Cardiac septum (tissue), 1 donor: ENCODE measurements at regions not wholly inside any gene's neighbourhood (a gene's known extent, or its start where the extent isn't known, plus 50 kb on each side); places are given as distances from the start of the nearest gene placed in this dataset.

ENCODE experiments used
- DNase-seq: peaks from one replicate; pipeline ENCODE4 v3.0.0-alpha.2; 2020; ENCODE audit warnings: low spot score
- intact Hi-C: fragments of 100-400 bp; cut with DNase I; formaldehyde crosslinking; loops from one replicate; pipeline ENCODE4 v1.14.0; 2022
- donor health status: DM: no; HTN: no; CAD: no.

DNA sequence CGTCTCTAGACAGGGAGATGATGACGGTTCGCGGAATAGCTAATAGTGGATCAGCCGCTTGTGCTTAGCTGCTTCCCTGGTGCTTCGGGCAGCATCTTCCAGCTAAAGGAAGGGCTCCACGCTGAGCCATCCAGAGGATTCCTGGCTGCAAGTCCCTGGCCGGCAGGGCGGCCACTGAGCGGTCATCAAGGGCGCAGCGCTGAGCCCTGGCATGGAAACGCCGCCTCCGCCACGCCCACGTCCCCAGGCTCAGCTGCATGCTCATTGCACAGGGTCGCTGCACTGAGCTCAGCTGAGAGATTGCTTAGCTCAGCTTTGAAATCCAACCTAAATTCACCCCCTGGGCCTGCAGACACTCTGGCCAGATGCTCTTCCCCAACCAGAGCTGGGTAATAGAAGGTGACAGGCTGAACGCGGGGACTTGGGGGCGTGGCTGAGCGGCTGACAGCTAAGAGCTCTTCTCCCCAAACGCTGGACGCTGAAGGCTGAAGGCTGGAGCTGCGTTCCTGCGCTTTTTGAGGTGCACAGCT, 118.2 kb upstream of the KIT start:
- no peak for DNase-seq
- intact Hi-C loops, result loop anchor here (10.0 kb wide), 1 partner anchor 415 kb away; no protein-coding TSS in a partner anchor

DNA sequence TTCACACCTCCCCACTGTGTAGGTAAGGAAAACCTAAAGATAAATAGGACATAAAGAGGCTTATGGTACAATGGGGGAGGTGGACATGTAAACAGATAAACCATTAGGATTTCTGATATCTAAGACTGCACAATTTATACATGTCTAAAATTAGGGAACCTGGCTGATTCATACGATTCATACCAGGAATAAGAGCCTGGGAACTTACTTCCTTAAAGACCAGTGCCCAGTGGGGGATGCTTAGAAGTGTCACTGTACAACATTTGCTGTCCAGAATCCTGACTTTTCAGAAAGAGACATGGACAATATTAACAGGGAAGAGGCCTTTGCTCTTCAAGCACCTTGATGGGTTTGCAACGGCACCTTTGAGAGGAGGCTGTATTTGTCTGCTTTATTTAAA, 116.8 kb upstream of the KIT start:
- no peak for DNase-seq

DNA sequence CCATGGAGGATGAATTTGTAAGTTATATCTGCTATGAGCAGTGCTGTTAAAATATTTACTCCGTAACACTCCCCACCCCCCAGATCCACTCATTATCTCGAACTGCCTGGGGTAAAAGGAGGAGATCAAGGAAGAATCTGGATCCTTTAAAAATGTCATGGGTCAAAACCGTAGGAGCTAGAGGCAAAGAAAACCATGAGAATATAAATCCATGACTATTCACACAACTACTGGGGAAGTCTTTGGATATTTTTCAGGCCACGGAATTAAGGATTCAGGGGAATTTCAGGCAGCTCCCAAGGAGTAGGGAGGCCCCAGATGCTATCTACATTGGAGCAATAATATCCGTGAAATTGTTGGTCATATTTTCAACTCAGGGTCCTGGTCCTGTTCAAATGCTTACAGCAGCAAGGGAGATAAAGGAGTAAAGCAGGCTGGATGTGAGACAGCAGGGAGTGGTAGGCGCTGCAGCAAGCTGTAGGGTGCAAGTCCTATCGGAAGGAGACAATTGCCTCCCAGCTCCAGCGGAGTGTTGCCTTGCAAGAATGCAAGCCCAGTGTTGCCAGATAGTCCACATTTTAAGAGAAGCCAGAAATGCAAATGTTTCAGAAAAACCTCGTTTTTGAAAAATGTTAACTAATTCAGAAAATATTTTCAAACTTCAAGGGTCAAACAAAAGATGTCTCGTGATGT, 116.2 kb upstream of the KIT start:
- intact Hi-C loops, result loop anchor here (10.0 kb wide), 1 partner anchor 413 kb away; no protein-coding TSS in a partner anchor
- no peak for DNase-seq

More for the DNA sequence above, 116.8 kb upstream of the KIT start:
- intact Hi-C loops, result loop anchor here (10.0 kb wide), 1 partner anchor 414 kb away; no protein-coding TSS in a partner anchor

DNA sequence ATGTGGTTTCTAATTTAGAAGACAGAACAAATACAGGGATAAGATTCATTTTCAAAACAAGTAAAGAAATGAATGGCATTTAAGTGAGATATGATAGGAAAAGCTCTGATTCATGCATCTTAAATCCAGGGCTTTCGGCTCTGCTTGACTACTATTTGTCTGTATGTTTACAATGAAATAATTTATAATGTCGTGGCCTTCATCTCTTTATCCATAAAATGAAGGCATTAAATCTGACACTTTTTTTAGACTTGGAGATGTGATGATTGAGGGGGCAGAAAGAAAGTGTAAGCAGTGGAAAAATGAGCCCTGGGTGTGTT, 115.7 kb upstream of the KIT start:
- DNase-seq, result no peak
- intact Hi-C loops, result loop anchor here (10.0 kb wide), 1 partner anchor 413 kb away; no protein-coding TSS in a partner anchor

DNA sequence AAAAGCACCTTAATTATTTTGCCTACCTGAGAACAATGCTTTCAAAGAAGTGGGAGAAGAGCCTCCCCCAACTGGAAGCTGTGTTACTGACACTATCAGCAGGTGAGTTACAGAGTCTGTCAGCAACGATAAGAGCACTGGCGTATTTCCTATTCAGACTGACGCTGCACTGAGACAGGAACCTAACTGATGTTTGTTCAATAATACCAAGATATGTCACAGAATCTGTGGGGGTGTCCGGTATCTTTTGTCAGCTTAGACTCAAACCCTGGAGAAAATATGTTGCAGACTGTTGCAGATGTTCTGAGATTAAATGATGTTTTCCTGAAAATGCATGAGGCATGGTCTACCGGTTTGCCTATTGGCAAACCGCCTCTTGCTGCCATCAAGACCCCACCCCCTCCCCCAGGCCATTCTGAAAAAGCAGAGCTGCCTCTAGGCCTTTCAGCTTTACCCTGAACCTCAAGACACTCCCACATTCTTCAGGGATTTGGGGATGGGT, 115.2 kb upstream of the KIT start:
- intact Hi-C loops, result loop anchor here (10.0 kb wide), 1 partner anchor 412 kb away; no protein-coding TSS in a partner anchor
- no peak for DNase-seq

DNA sequence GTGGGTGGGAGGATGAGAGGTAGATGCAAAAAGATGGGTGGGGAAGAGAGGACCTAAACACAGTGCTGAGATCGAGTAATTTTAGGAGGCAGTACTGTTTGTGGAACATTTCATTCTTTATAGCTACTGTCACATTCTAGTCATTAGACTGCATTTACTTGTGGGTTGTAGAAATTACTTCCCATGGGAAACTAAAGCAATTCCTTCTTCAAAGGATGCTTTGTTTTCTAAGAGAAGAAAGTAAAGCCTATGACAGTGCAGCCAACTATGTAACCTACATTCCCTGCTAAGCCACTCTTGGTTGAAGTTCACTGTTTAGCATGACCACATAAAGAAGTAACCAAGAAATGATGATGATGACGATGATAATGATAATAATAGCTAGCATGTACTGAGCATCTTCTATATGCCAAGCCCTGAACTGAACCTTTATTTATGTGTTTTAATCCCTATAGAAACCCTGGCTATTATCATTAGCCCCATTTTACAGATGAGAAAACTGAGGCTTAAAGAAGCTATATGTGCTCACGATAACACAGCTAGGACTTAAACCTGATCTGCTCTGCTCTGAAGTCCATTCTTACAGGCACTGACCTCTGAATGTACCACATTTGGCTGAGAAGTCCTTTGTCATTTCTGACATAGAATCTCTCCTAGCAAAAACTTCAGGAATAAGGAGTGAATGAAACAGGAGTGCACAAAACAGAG, 114.5 kb upstream of the KIT start:
- intact Hi-C loops, result loop anchor here (10.0 kb wide), 1 partner anchor 412 kb away; no protein-coding TSS in a partner anchor
- no peak for DNase-seq

DNA sequence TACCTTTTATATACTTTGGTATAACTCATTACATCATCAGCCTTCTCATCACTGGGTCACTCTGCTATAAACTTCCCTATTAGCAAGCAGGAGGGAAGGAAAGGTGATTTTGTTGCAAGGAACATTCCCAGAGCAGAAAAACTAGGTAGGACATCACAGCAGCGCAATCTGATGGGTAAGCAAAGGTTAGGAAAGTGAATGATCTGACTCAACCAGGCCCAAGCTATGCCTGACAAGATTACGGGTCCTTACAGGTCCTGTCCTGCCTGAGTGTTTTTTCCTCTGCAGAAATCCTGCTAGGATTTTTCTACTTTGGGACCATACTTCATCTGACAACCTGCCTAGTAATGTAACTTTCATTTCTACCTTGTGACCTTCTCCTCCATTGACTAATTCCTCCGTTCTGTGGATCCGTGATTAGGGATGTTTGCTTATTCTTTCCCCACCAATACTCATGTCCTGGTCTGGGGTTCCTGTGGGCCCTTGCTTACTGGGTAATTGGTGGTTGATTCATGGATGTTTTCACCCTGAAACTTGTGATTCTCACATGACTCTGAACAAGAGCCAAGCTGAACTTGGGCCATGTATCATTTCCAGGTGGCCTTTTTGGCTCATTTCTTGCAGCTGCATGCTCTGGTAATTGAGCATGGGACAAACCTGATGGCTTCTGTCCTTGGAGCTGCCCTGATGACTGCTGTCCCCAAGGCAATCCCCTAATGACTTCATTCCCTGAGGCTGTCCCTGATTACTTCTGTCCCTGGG, 111.9 kb upstream of the KIT start:
- intact Hi-C loops, result loop anchor here (10.0 kb wide), 1 partner anchor 409 kb away; no protein-coding TSS in a partner anchor
- no peak for DNase-seq

DNA sequence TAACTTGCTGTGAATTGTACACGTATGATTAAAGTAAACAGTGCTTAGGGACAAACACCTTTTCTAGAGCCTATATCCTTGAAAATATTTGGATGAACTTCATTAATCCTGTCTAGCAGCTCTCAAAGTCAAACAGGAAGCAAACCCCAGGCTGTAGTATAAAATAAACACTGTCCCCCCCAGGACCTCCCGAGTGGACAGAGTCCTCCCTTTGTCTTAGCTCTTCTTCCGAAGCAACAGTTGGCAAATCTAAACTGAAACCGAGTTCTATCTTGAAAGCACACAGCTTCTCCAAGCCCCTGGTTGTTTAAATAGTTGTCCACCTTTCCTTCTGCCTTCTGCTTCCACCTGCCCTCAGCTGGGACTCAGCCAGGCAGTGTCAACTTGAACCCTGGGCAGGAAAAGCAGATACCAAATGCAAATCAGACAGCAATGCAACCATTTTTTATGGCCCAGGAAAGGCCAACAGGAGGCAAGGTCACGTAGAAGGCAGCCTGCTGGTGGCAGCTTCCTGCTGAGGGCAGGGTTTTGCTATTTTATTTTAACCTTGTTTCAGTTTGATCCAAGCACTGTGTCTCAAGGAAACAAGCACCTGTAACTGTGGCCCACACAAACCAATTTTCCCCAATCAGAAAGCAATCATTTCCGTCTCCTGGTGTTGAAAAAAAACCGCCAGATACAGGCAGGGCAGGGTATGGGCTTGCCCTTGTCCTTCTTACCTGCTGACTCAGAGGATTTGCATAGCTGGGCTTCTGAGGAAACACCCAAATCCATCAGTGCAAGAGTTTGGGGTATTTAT, 110.3 kb upstream of the KIT start:
- intact Hi-C loops, result loop anchor here (10.0 kb wide), 1 partner anchor 407 kb away; no protein-coding TSS in a partner anchor

DNA sequence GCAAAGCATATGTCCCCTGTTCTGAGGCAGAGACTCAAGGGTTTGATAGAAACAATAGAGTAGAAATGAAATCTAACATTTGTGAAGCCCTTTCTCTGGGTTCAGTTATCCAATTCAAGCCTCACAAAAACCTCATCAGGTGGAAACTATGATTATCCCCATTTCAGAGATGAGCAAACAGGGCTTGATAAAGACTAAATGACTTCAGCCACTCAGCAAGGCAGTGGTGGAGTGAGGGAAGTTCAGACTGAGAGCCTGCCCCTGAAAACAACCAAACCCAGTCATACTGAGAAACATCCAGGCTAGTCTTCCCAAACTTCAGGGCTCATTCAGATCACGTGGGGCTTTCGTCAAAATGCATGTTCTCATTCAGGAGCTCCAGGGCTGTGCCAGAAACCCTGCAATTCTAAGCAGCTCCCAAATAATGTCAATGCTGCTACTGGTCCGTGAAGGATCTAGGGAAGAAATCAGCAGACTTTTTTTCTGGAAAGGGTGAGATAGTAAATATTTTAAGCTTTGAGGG, 109.6 kb upstream of the KIT start:
- intact Hi-C loops, result loop anchor here (10.0 kb wide), 1 partner anchor 407 kb away; no protein-coding TSS in a partner anchor
- DNase-seq, result no peak

More for the DNA sequence above, 110.3 kb upstream of the KIT start:
- DNase-seq, result no peak

DNA sequence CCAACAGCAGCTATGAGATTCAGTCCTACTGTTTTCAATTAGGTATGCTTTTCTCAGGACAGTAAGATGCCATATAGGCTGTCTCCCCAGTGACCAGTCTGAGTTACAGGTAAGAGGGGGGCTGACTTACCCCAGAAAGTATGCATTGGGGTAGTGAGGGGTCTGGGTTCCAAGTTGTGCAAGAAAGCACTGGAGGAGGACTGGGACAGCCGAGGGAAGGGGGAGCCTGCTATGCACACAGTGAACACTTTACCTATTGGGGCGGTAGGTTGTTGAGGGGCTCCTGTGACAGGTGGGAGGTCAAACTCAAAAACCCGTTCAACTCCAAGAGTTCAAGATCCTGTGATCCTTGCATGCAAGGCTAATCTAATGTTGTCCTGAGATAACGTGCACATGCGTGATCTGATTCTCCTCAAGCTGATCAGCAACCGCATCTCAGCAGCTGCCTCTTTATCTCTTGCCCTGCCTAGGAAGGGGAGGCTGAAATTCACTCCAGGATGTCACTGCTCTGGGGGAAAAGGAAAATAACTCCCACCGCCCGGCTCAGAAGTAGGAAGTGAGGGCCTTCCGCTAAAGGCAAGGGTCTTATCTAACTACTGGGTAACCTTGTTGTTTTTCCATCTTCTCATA, 108.8 kb upstream of the KIT start:
- no peak for DNase-seq
- intact Hi-C loops, result loop anchor here (10.0 kb wide), 1 partner anchor 406 kb away; no protein-coding TSS in a partner anchor

DNA sequence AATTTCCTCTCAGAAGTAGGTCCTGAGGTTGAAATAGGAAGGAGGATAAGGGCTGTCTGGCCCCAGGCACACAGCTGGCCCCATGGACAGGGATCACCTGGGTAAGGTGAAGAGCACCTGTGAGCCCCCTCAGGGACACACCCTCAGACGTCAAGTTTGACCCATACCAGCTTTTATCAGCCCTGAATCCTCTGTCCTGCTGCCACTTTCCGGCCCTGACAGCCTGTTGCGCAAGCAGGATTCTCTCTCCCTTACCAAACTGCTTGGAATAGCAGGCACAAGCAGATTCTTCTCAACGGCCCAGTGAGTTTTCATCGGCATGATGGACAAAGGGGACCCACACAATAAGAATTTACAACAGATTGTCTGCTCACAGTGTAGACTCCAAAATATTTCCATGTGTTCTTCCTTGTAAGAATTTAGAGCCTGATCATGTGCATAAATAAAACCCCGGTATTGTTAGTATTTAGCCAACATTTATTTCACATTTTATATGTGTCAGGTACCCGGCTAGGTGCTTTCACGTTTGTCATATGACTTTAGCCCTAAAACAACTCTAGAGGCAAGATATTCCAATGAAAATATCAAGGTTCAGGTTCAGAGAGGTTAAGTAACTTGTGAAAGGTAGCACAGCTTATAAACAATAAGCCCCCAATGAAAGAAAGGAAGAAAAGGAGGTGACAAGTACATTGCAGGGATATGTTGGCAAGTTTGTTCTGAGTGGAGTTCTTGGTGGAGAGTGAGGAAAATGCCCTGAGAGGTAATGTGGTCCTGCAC, 107.2 kb upstream of the KIT start:
- DNase-seq, result no peak
- intact Hi-C loops, result no loop called here

DNA sequence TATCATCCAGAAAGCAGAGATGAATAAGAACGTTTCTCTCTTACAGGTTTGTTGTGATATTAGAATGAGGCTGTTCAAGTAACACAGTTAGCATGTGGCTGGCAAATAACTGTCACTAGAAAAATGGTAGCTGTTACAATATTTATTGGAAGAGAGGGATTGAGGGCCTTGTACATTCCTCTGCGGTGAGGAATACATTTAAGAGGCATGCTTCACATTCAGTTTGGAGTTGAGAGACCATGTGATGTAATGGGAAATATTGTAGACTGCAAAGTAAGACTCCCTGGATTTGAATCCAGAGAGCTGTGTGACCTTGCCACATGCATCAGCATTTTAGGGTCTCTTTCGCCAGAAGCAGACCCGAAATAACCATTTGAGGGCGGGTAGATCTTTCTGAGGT, 104.8 kb upstream of the KIT start:
- intact Hi-C loops, result no loop called here
- no peak for DNase-seq

DNA sequence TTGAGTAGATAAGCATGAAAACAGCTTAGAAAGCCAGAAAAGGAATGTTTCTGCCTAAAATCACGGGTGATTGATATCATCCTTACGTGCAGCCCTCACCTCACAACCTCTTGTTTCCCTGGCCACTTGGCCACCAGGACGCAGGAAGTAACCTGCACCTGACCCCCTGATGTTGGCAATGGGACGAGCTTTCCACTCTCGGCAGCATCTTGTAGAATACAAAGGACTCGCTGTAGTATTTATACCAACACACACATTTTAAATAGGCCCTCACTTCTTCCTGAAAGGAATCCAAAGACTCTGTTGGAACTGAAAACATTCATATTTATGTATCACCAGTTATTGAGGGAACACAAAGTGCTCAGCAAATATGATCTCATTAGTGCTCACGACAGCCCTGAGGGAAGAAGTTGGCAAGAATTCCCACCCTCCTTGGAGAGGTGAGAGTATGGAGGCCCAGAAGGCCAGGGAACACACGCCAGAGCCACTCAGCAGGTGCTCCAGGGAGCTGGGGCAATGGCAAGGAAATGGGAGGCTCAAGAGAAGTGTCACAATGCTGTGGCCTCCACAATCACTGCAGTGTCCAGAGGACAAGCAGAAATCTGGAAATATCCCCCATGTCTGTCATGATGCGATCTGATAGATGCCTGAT, 103.3 kb upstream of the KIT start:
- intact Hi-C loops, result no loop called here
- DNase-seq, result no peak

DNA sequence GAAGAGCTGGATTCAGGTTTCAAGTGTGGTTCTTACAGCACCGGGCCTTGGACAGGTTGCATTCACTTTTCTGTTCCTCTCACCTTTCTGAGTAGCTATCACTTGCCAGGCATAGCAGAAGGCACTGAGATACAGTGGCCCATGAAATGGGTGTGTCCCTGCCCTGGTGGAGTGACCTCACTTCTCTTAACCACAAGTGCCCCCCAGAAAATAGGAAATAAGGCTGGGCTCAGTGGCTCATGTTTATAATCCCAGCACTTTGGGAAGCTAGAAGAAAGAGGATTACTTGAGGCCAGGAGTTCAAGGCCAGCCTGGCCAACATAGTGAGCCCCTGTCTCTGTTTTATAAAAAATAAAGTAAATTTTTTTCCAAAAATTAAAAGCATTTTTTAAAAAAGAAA, 101.7 kb upstream of the KIT start:
- intact Hi-C loops, result no loop called here
- DNase-seq, result no peak

DNA sequence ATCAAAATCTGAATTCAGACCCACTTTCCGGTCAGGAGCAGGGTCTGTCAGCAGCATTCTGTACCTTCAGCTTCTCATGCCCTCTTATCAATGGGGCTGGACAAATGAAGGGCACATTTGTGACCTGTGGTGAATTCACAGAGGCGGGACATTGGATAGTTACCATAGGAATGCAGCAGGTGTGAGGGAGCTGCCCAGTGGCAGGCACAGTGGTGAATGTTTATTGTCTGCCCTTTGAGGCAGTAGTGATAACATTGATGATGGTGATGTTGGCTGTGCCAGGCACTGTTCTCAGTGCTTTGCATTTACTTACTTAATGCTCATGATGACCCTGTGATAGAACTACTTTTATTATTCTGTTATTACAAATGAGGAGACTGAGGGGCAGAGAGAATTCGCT, 101.2 kb upstream of the KIT start:
- intact Hi-C loops, result no loop called here
- no peak for DNase-seq

DNA sequence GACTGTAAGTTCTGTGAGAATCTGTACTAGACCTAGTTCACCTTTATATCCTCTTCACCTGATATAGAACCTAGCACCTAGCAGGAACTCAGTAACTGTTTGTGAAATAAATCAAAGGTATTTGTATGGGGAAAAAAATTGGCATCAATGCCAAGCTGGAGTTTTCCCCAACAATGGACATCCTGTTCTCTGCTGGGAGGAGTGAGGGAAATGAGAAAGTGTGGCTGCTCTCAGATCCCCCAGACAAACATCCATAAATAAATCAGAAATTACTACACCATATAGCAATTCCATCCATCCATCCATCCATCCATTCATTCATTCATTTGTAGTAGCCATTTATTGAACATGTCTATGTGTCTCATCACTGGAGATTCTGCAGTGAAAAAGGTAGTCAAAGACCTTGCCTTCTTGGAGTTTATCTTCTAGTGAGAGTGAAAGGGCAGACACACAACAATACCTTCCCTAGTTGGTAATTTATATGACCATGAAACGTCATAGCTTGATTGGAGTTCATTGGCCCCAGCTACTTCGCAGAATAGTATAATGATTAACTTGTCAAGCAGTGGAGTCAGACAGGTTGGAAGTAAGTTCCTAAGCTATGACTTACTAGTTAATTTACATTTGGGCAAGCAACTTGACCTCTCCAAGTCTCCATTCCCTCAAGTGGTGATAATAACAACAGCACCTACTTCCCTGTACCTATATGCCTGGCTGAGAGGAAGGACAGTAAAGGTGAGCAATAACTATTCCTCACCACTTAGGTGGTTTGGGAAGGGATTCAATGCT, 98.7 kb upstream of the KIT start:
- intact Hi-C loops, result no loop called here
- DNase-seq, result no peak
